ENCODE measurements at regions not wholly inside any gene's neighbourhood (a gene's known extent, or its start where the extent isn't known, plus 50 kb on each side); places are given as distances from the start of the nearest gene placed in this dataset.

DNA sequence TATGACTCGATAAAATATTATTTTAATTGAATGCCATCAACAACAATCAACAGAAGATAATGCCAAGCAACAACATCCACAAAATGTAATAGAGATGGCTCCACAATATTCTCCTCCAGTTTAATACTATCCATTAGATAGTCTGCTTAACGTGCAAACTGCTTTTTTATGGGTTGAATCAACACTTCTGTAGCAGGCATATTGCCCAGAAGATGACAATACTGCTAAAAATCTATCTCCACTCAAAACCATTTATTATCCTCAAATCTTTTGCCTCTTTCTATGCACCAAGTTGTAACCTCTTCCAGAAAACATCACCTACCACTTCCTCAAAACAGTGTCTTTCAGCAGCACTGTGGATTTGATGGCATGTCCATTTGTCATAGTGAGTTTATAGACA lies 295.7 kb upstream of the LMCD1 start:
- DNase-seq = no peak

DNA sequence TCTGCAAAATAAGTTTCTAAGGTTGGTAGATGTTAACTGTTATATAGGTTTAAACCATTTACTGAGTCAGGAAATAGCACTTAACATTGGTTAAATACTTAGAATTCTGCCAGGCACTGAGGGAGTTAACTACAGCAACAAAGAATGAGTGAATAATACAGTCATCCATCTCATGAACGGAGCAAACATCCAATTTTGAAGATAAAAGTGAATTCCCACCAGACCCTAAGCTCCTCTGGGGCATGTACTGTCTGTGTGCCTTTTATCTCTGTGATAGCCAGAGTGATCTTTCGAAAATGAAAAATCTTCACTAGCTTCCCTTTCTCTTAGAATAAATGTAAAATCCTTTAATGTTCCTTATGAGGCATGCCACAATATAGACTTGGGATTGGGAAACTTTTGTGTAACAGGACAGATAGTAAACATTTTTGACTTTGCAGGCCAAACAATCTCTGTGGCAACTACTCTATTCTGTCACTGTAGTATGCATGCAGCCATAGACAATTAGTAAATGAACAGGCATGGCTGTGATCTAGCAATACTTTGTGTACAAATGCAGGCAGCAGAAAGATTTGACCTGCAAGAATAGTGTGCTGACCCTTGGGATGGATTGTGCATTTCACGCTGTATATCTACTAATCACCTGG lies 294.5 kb upstream of the LMCD1 start:
- no peak for DNase-seq

GRCh38 chr3:8210882-8211341 lies 290.7 kb upstream of the LMCD1 start:
- no peak for DNase-seq

DNA sequence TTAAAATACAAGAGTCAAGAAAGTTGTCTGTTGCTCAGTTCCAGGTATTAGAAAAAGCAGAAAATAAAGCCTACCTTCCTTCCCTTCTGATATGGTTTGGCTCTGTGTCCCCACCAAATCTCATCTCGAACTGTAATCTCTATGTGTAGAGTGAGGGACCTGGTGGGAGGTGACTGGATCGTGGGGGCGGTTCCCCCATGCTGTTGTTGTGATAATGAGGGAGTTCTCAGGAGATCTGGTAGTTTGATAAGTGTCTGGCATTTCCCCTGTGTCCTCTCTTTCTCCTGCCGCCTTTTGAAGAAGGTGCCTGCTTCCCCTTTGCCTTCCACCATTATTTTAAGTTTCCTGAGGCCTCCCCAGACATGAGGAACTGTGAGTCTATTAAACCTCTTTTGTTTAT lies 288.8 kb upstream of the LMCD1 start:
- DNase-seq = no peak

DNA sequence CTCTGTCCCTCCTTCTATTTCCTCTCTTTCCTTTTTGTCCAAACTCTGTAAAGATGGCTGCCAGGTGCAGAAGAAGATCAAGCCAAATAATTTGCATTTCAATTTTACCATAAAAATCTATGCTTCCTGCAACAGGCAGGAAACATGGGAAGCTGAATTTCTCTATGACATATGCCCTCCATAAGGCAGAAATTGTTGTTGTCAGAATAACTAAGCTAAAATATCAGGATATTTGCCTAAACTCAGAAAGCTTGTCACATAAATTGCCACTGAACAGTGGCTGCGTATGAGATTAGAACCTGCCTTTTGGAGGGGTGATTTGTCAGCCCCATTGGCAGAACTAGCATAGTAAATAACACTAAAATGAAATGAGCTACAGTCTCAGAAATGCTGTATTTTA lies 288.3 kb upstream of the LMCD1 start:
- DNase-seq = no peak

- no peak for DNase-seq
These were observed 285.8 kb upstream of the LMCD1 start for GRCh38 chr3:8215821-8216220.

DNA sequence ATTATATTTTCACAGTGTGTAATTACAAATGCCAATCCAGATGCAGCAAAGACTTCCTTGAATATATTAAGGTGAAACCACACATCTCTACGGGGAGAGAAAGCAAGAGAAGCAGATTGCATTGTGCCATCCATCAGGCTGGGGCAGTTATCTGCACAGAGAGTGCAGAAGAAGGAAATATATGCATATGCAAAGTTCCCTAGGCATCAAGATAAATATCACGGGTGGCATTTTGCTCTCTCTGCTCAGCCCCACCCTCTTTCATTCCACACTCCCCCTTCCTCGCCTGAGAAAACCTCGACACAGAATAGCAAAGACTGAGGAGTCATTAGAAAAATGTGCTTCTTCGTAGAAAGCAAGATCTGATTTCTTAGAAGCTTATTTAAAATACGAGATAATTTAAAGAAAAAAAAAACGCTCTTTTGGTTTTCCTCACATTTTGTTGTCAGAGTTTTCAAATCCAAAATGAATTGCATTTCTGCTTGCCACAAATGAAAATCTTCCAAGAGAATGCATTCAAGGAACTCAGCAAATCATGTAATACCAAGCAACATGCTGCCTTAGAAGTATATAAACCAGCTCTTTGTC lies 283.2 kb upstream of the LMCD1 start:
- DNase-seq = no peak

DNA sequence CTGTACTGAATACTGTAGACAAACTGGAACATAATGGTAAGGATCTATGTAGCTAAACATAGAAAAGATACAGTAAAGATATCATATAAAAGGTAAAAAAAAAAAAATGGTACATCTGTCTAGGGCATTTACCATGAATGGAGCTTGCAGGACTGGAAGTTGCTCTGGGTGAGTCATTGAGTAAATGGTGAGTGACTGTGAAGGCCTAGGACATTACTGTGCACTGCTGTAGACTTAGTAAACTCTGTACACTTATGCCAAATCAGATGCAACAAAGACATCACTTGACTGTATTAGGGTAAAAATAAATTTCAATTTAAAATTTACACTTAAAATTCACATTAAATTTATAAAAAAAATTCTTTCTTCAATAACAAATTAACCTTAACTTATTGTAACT lies 281.3 kb upstream of the LMCD1 start:
- no peak for DNase-seq

- no peak for DNase-seq
These were observed 277.9 kb upstream of the LMCD1 start for GRCh38 chr3:8223766-8224165.

- DNase-seq = no peak
These were observed 276.7 kb upstream of the LMCD1 start for GRCh38 chr3:8224941-8225340.

DNA sequence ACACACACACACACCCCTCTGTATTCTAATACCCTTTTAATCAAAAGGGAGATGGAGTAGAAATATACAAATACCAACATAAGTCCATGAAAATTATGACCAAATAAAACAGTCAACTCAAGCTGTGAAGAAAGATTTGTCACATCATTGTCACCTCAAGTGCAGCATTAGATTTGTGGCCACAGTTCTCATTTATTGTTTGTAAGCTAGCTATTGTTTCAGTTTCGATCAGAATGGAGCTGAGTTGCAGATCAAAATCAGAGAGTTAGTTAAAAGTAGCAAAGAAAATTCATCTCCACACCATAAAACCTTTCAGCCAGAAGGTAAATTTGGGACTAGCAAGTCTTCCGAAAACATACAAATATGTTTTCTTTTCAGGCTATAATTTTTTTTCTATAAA lies 267.7 kb upstream of the LMCD1 start:
- no peak for DNase-seq

DNA sequence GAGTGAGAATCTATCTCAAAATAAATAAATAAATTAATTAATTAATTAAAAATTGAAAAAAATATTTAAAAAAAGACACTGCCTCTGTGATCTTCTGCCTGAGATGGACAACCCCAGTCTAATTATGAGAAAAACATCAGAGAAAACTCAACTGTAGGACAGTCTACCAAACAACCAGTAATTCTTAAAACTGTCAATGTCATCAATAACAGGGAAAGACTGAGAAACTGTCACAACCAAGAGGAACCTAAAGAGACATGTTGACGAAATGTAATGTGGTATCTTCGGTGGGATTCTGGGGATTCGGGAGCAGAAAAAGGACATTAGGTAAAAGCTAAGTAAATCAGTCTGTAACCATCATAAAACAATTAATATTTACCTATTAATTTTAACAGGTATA lies 265.4 kb upstream of the LMCD1 start:
- DNase-seq = no peak

- no peak for DNase-seq
These were observed 263.7 kb upstream of the LMCD1 start for GRCh38 chr3:8237893-8238292.

GRCh38 chr3:8238432-8238831 lies 263.2 kb upstream of the LMCD1 start:
- no peak for DNase-seq

DNA sequence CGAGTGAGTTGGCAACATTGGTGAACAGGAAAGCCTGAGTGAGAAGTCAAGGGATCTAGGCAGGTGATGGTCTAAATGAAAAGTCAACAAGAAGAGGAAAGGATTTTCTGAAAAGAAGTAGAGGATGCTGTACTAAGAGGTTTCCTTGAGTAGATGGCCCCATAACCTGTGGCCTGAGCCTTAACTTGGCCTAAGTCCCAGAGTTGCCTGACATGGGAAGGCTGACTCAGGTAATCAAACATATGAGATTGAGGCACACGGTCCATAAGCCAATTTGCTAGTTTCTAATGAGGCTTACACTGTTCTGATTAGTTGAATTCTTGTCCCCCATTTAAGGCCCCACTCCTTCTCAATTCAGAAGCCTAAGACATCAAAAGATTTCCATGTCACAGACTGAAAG lies 262.5 kb upstream of the LMCD1 start:
- no peak for DNase-seq

DNA sequence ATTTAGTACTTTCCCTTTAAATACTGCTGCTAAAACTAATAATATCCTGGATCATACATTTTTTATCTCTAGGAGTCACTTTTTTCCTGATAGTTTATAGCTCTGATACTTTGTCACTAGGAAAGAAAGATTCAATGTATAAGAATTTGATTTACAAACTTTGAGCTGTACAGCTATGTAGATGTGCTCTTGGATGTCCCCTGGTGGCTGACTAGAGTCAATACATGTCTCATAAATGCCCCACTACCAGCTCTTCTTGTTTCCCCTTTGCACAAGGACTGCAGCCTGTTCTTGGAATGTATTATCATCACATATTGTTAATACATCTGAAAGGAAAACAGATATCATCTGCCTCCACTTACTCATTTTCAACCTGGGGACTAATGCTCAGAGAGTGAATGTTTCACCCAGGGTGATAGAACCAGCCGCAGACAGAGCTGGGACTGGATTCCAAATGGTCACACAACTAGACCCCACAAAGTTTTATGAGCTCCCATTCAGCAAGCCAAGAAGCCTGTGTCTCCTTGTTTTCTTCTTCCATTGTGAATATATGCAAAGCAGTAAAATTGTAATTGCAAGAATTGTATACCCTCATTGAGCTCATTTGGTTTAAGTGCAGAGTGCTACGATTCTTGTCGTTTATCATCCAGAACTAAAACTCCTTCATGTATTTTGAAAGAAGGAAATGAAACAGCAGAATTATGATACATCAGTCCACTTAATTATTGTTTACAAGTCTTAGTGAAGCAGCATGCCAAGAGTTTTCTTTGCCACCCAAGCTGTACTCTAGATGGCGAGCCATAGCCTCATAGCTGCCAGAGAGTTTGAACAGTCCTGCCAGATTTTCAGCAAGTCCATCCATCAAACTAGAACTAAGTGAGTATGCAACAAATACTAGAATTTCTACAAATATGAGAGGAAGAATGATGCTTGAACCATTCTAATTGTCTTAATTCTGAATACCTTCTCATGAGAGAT lies 261.6 kb upstream of the LMCD1 start:
- peak; percentile 10 to 27 for DNase-seq

DNA sequence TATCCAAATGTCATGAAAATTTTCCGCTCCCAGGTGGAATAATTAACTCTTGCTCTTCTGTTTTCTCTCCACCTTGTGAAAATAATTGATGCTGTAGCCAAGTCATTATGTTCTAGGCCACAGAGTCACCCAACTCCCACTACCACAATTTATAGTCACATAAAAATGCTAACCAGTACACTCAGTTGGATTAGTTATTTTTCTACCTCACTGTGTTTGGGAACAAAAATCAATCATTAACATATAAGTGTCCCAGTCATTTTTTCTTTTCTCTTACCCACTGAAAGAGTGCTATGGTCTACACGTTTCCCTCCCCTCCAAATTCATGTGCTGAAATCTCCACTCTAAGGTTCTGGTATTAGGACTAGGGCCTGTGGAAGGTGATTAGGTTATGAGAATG lies 255.6 kb upstream of the LMCD1 start:
- DNase-seq = no peak

GRCh38 chr3:8253201-8253600 lies 248.4 kb upstream of the LMCD1 start:
- no peak for DNase-seq

DNA sequence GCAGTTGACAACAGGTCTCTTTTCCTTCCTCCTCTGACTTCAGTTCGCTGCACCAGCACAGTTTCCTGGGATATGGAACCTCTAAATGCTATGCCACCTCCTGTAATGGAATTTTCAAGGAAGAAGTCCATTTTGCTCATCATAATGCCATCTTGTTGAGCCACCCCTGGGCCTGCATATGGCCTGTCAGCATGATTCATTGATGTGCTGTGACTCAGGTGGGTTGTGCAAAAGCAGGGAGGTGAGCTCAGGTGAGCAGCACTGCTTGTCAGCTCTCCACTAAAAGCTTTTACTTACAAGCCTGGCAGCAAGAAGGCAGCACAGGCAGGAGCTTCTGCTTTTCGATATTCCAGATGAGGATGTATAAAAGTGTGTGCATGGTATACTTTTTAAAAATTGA lies 247.1 kb upstream of the LMCD1 start:
- no peak for DNase-seq

- DNase-seq = no peak
These were observed 245.9 kb upstream of the LMCD1 start for GRCh38 chr3:8255725-8256124.

GRCh38 chr3:8256441-8257071 lies 245.1 kb upstream of the LMCD1 start:
- DNase-seq = no peak

DNA sequence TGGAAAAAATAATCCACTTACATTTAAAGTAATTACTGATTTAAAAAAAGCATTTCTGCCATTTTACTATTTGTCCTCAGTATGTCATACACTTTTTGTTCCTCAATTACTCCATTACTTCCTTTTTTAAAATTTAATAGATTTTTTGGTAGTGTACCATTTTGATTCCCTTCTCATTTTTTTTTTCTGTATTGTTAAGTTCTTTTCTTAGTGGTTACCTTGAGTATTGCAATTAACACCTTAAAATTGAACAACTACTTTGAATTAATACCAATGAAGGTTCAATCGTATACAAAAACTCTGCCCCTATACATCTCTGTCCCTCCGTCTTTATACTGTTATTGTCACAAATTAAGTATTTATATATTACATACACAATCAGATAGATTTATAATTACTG lies 240.6 kb upstream of the LMCD1 start:
- no peak for DNase-seq

- no peak for DNase-seq
These were observed 234.9 kb upstream of the LMCD1 start for GRCh38 chr3:8266730-8267131.
